Activated CD4-positive, alpha-beta T cell treated with anti-CD3 and anti-CD28 coated beads, Interleukin-2, amount 10 ng/mL, durations not matched to agents 24 days and 14 days (primary cell): ENCODE measurements at regions not wholly inside any gene's neighbourhood (a gene's known extent, or its start where the extent isn't known, plus 50 kb on each side); places are given as distances from the start of the nearest gene placed in this dataset.

Experiments used
- DNase-seq: peaks from one replicate; pipeline ENCODE4 v3.0.0; 2022
- H3K27ac Mint-ChIP-seq: one replicate; pipeline ENCODE4 v1.8.0; 2022; ENCODE audit warnings: mild to moderate bottlenecking, mixed read lengths
- H3K27me3 Mint-ChIP-seq: one replicate; pipeline ENCODE4 v1.8.0; 2022; ENCODE audit warnings: mixed read lengths
- H3K36me3 Mint-ChIP-seq: one replicate; pipeline ENCODE4 v1.8.0; 2022; ENCODE audit warnings: low read depth, mild to moderate bottlenecking, mixed read lengths
- H3K4me1 Mint-ChIP-seq: one replicate; pipeline ENCODE4 v1.8.0; 2021; ENCODE audit warnings: mixed read lengths
- H3K4me3 Mint-ChIP-seq: one replicate; pipeline ENCODE4 v1.8.0; 2022; ENCODE audit warnings: mild to moderate bottlenecking, moderate library complexity, mixed read lengths
- H3K9me3 Mint-ChIP-seq: one replicate; pipeline ENCODE4 v1.8.0; 2021; ENCODE audit warnings: mixed read lengths
- intact Hi-C: fragments of 100-400 bp; cut with micrococcal nuclease; formaldehyde crosslinking; loops from one replicate; pipeline ENCODE4 v1.15.1; 2023

- H3K27ac Mint-ChIP-seq = no peak overlapping the region
- intact Hi-C loops = no loop called here
- H3K36me3 Mint-ChIP-seq = no peaks in the 10 kb centered on the region
- no peaks in the 10 kb centered on the region for H3K9me3 Mint-ChIP-seq
- no peak overlapping the region for H3K4me3 Mint-ChIP-seq
- no peak for DNase-seq
- H3K27me3 Mint-ChIP-seq = peaks cover 6% of the 10 kb centered on the region
- H3K4me1 Mint-ChIP-seq = no peaks in the 10 kb centered on the region
Measured at GRCh38 chr12:116466536-116466935, 92.6 kb upstream of the MAP1LC3B2 start.

GRCh38 chr12:116469344-116469743 is 89.8 kb upstream of the MAP1LC3B2 start:
- Mint-ChIP-seq H3K27me3 (peaks cover 2% of the 10 kb centered on the region), H3K27ac (no peak overlapping the region), H3K4me1 (no peaks in the 10 kb centered on the region), H3K9me3 (peaks cover 4% of the 10 kb centered on the region), H3K36me3 (no peaks in the 10 kb centered on the region), H3K4me3 (no peak overlapping the region)
- DNase-seq = no peak
- intact Hi-C loops = no loop called here

GRCh38 chr12:116471544-116471943 is 87.6 kb upstream of the MAP1LC3B2 start:
- H3K9me3 Mint-ChIP-seq = peaks cover 8% of the 10 kb centered on the region
- no peak for DNase-seq
- H3K4me3 Mint-ChIP-seq = no peak overlapping the region
- H3K27me3 Mint-ChIP-seq = peaks cover 2% of the 10 kb centered on the region
- H3K27ac Mint-ChIP-seq = no peak overlapping the region
- peaks cover 1% of the 10 kb centered on the region for H3K36me3 Mint-ChIP-seq
- intact Hi-C loops = no loop called here
- no peaks in the 10 kb centered on the region for H3K4me1 Mint-ChIP-seq

- DNase-seq = no peak
- Mint-ChIP-seq H3K4me1 (no peaks in the 10 kb centered on the region), H3K36me3 (peaks cover 1% of the 10 kb centered on the region), H3K9me3 (peaks cover 8% of the 10 kb centered on the region), H3K27ac (no peak overlapping the region), H3K4me3 (no peak overlapping the region), H3K27me3 (peaks cover 2% of the 10 kb centered on the region)
- intact Hi-C loops = no loop called here
Measured at GRCh38 chr12:116472193-116472592, 87.0 kb upstream of the MAP1LC3B2 start.

- H3K4me1 Mint-ChIP-seq = no peaks in the 10 kb centered on the region
- no peak overlapping the region for H3K27ac Mint-ChIP-seq
- H3K4me3 Mint-ChIP-seq = no peak overlapping the region
- H3K36me3 Mint-ChIP-seq = peaks cover 1% of the 10 kb centered on the region
- H3K27me3 Mint-ChIP-seq = no peaks in the 10 kb centered on the region
- H3K9me3 Mint-ChIP-seq = peaks cover 10% of the 10 kb centered on the region
- intact Hi-C loops = no loop called here
- DNase-seq = no peak
Measured at GRCh38 chr12:116473416-116473815, 85.8 kb upstream of the MAP1LC3B2 start.

GRCh38 chr12:116474331-116474730 is 84.8 kb upstream of the MAP1LC3B2 start:
- Mint-ChIP-seq H3K36me3 (peaks cover 1% of the 10 kb centered on the region), H3K9me3 (peaks cover 10% of the 10 kb centered on the region), H3K4me3 (no peak overlapping the region), H3K27me3 (no peaks in the 10 kb centered on the region), H3K27ac (no peak overlapping the region), H3K4me1 (no peaks in the 10 kb centered on the region)
- intact Hi-C loops = no loop called here
- no peak for DNase-seq

GRCh38 chr12:116474899-116475298 is 84.3 kb upstream of the MAP1LC3B2 start:
- Mint-ChIP-seq H3K4me1 (no peaks in the 10 kb centered on the region), H3K27me3 (no peaks in the 10 kb centered on the region), H3K36me3 (peaks cover 1% of the 10 kb centered on the region), H3K9me3 (peaks cover 10% of the 10 kb centered on the region), H3K27ac (no peak overlapping the region), H3K4me3 (no peak overlapping the region)
- no peak for DNase-seq
- intact Hi-C loops = no loop called here

- intact Hi-C loops = no loop called here
- H3K4me1 Mint-ChIP-seq = peaks cover 3% of the 10 kb centered on the region
- no peak overlapping the region for H3K4me3 Mint-ChIP-seq
- DNase-seq = no peak
- H3K27me3 Mint-ChIP-seq = no peaks in the 10 kb centered on the region
- H3K9me3 Mint-ChIP-seq = peaks cover 10% of the 10 kb centered on the region
- no peak overlapping the region for H3K27ac Mint-ChIP-seq
- H3K36me3 Mint-ChIP-seq = peaks cover 1% of the 10 kb centered on the region
Measured at GRCh38 chr12:116476227-116476822, 82.9 kb upstream of the MAP1LC3B2 start.

GRCh38 chr12:116478243-116478773 is 80.9 kb upstream of the MAP1LC3B2 start:
- H3K4me1 Mint-ChIP-seq = peaks cover 3% of the 10 kb centered on the region
- intact Hi-C loops = no loop called here

GRCh38 chr12:116480210-116480810 is 78.9 kb upstream of the MAP1LC3B2 start:
- Mint-ChIP-seq H3K9me3 (peaks cover 6% of the 10 kb centered on the region), H3K27ac (no peak overlapping the region), H3K36me3 (peaks cover 1% of the 10 kb centered on the region), H3K4me1 (peaks cover 3% of the 10 kb centered on the region), H3K4me3 (no peak overlapping the region), H3K27me3 (peaks cover 2% of the 10 kb centered on the region)
- DNase-seq = peak; percentile 57
- intact Hi-C loops = no loop called here

More at GRCh38 chr12:116478243-116478773, 80.9 kb upstream of the MAP1LC3B2 start:
- Mint-ChIP-seq H3K4me3 (no peak overlapping the region), H3K27ac (no peak overlapping the region), H3K36me3 (peaks cover 1% of the 10 kb centered on the region), H3K27me3 (no peaks in the 10 kb centered on the region), H3K9me3 (peaks cover 10% of the 10 kb centered on the region)
- DNase-seq = no peak

GRCh38 chr12:116481726-116482125 is 77.5 kb upstream of the MAP1LC3B2 start:
- no peak overlapping the region for H3K27ac Mint-ChIP-seq
- peaks cover 3% of the 10 kb centered on the region for H3K9me3 Mint-ChIP-seq
- H3K4me3 Mint-ChIP-seq = no peak overlapping the region
- DNase-seq = no peak
- peaks cover 3% of the 10 kb centered on the region for H3K4me1 Mint-ChIP-seq
- no peaks in the 10 kb centered on the region for H3K36me3 Mint-ChIP-seq
- H3K27me3 Mint-ChIP-seq = peaks cover 2% of the 10 kb centered on the region
- intact Hi-C loops = no loop called here

GRCh38 chr12:116482179-116482578 is 77.0 kb upstream of the MAP1LC3B2 start:
- H3K27ac Mint-ChIP-seq = no peak overlapping the region
- no peaks in the 10 kb centered on the region for H3K36me3 Mint-ChIP-seq
- peaks cover 3% of the 10 kb centered on the region for H3K4me1 Mint-ChIP-seq
- intact Hi-C loops = no loop called here
- no peak overlapping the region for H3K4me3 Mint-ChIP-seq
- DNase-seq = no peak
- H3K27me3 Mint-ChIP-seq = peaks cover 2% of the 10 kb centered on the region
- H3K9me3 Mint-ChIP-seq = peaks cover 6% of the 10 kb centered on the region

GRCh38 chr12:116482859-116483258 is 76.3 kb upstream of the MAP1LC3B2 start:
- Mint-ChIP-seq H3K4me1 (peaks cover 3% of the 10 kb centered on the region), H3K4me3 (no peak overlapping the region), H3K27me3 (peaks cover 2% of the 10 kb centered on the region), H3K9me3 (peaks cover 6% of the 10 kb centered on the region), H3K36me3 (no peaks in the 10 kb centered on the region), H3K27ac (no peak overlapping the region)
- intact Hi-C loops = no loop called here
- no peak for DNase-seq

- Mint-ChIP-seq H3K36me3 (no peaks in the 10 kb centered on the region), H3K9me3 (peaks cover 8% of the 10 kb centered on the region), H3K4me3 (no peak overlapping the region), H3K4me1 (peaks cover 3% of the 10 kb centered on the region), H3K27me3 (peaks cover 2% of the 10 kb centered on the region), H3K27ac (no peak overlapping the region)
- intact Hi-C loops = no loop called here
- DNase-seq = no peak
Measured at GRCh38 chr12:116483959-116484750, 75.0 kb upstream of the MAP1LC3B2 start.
